ENCODE measurements at regions not wholly inside any gene's neighbourhood (a gene's known extent, or its start where the extent isn't known, plus 50 kb on each side); places are given as distances from the start of the nearest gene placed in this dataset.

DNA sequence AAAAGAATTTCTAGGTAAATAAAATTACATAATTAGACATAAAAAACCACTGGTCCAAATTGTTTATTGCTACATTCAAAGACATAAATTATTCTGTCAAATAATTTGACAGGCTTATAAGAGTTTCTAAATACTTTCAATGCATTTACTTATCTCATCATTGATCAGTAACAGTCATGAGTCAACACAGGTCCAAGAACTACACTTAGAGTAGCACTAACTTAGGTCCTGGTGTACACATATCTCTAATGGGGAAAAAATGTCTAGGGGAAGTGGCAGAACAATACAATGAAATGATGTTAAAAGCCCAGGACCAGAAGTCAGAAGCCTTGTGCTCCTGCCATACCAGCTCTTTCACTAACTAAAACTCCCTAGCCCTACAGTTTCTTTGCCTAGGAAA, 96.5 kb upstream of the SLCO6A1 start:
- TF ChIP-seq, protein P1, sequence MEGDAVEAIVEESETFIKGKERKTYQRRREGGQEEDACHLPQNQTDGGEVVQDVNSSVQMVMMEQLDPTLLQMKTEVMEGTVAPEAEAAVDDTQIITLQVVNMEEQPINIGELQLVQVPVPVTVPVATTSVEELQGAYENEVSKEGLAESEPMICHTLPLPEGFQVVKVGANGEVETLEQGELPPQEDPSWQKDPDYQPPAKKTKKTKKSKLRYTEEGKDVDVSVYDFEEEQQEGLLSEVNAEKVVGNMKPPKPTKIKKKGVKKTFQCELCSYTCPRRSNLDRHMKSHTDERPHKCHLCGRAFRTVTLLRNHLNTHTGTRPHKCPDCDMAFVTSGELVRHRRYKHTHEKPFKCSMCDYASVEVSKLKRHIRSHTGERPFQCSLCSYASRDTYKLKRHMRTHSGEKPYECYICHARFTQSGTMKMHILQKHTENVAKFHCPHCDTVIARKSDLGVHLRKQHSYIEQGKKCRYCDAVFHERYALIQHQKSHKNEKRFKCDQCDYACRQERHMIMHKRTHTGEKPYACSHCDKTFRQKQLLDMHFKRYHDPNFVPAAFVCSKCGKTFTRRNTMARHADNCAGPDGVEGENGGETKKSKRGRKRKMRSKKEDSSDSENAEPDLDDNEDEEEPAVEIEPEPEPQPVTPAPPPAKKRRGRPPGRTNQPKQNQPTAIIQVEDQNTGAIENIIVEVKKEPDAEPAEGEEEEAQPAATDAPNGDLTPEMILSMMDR (conservative IDR thresholded peaks at IDR 0.05; ENCODE audit: low read length) = no peak
- DNase-seq (ENCODE audit: low read depth) = no peak
- no peak overlapping the region for H3K4me3 ChIP-seq (ENCODE audit: low read length)

DNA sequence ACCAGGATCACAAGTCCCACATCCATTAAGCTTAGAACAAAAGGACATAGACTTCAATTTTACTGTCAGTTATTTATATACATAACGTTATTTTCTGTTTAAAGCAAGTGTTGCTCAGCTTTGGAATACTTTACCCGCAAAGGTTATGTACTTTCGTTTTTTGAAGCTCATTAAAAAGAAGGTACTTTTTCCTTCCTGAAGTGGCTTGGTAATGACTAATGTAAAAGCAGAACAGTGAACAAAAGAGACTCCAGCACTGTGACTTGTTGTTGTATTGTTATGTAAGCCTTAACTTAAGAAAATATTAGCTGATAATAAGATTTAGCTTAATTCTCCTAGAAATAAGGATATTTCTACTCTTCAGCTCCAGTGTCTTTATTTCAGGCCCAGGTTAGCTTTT, 97.3 kb upstream of the SLCO6A1 start:
- no peak overlapping the region for H3K4me3 ChIP-seq (ENCODE audit: low read length)
- TF ChIP-seq, protein P1 (conservative IDR thresholded peaks at IDR 0.05; ENCODE audit: low read length) = no peak
- no peak for DNase-seq (ENCODE audit: low read depth)

DNA sequence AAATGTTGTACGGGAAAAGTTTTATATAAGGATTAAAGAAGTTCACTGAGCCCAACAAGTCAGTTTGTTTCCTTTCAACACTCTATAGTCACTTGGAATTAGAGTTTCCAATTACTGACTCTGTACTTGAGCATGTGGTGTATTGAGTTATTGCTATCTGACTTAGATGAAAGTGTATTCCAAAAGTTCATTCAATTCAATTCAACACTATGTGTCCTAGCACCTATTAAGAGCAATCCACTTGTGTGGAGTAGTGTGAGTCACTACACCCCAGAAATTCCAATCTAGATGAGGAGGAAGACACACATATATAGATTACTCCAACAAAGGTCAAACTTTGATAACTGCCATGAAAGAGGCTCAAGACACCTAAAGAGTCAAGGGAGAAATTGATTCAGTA, 98.2 kb upstream of the SLCO6A1 start:
- DNase-seq (ENCODE audit: low read depth) = no peak
- H3K4me3 ChIP-seq (ENCODE audit: low read length) = no peak overlapping the region
- TF ChIP-seq, protein P1 (conservative IDR thresholded peaks at IDR 0.05; ENCODE audit: low read length) = no peak

DNA sequence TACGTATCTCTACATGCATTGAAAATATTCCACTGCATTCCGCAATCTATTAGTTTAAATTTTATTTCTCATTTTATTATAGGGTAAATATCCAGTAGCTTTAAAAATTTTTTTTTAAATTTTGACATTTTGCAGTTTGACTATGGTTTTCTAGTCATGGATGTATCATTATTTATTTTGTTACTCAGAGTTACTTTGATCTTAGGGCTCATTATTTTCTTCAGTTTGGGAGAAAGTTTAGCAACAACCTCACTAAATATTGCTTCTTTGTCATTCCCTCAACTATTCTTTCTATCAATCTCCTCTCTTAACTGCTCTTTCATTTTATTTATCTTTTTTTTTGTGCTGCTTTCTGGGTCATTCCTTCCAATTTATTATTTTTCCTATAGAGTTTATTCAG, 100.5 kb upstream of the SLCO6A1 start:
- TF ChIP-seq, protein P1 (conservative IDR thresholded peaks at IDR 0.05; ENCODE audit: low read length) = no peak
- DNase-seq (ENCODE audit: low read depth) = no peak
- no peak overlapping the region for H3K4me3 ChIP-seq (ENCODE audit: low read length)

DNA sequence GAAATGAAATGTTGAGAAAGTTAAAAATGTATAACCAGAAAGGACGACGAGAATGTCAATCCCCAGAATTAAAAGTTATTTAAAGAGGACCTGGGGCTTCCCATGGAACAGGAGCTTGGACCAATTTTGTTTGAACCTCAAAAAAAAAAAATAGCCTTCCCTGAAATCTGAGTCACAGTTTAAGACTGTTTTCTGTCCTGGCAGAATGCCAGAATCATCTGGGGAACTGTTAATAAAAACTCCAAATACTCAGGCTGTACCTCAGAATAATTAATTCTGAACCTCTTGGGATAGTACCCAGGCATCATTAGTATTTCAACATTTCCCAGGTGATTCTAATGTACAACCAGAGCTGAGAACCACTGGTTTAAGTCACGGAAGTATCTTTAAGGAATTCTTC, 102.2 kb upstream of the SLCO6A1 start:
- H3K4me3 ChIP-seq (ENCODE audit: low read length) = no peak overlapping the region
- DNase-seq (ENCODE audit: low read depth) = peak; percentile 20
- TF ChIP-seq, protein P1 (conservative IDR thresholded peaks at IDR 0.05; ENCODE audit: low read length) = no peak

DNA sequence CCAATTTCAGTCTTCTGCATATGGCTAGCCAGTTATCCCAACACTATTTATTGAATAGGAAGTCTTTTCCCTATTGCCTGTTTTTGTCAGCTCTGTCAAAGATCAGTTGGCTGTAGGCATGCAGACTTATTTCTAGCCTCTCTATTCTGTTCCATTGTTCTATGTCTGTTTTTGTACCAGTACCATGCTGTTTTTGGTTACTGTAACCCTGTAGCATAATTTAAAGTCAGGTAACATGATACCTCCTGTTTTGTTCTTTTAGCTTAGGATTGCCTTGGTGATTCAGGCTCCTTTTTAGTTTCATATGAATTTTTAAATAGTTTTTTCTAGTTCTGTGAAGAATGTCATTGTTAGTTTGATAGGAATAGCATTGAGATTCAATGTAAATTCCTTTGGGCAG, 104.9 kb upstream of the SLCO6A1 start:
- DNase-seq (ENCODE audit: low read depth) = no peak
- no peak overlapping the region for H3K4me3 ChIP-seq (ENCODE audit: low read length)
- TF ChIP-seq, protein P1 (conservative IDR thresholded peaks at IDR 0.05; ENCODE audit: low read length) = no peak

DNA sequence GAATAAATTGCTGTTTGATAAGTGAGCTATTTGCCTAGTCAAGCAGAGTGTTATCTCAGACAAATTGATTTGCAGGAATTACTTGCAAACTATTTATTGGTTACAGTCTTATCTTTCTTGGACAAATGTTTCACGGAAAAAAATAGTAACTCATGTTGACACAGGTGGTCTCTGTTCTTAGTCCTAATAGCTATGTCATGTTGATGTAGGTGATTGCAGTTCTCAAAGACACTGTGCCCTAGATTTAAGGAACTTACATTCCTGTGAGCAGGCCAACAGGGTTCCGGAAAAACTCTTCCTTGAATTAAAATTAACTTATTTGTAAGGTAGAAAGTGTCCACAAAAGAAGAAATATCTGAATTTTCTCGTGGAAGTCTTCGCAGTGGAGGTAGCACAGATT, 109.6 kb upstream of the SLCO6A1 start:
- TF ChIP-seq, protein P1 (conservative IDR thresholded peaks at IDR 0.05; ENCODE audit: low read length) = no peak
- no peak for DNase-seq (ENCODE audit: low read depth)
- no peak overlapping the region for H3K4me3 ChIP-seq (ENCODE audit: low read length)
